Activated naive CD4-positive, alpha-beta T cell (primary cell): ENCODE measurements at regions not wholly inside any gene's neighbourhood (a gene's known extent, or its start where the extent isn't known, plus 50 kb on each side); places are given as distances from the start of the nearest gene placed in this dataset.

Experiments used
- DNase-seq, 4 experiments: peaks; one replicate each; lab custom pipeline; 2025; lab: John Stamatoyannopoulos, UW

- no peak for DNase-seq
Observed at GRCh38 chr4:59068722-59069418, 1958.7 kb upstream of the IGFBP7 start.

DNA sequence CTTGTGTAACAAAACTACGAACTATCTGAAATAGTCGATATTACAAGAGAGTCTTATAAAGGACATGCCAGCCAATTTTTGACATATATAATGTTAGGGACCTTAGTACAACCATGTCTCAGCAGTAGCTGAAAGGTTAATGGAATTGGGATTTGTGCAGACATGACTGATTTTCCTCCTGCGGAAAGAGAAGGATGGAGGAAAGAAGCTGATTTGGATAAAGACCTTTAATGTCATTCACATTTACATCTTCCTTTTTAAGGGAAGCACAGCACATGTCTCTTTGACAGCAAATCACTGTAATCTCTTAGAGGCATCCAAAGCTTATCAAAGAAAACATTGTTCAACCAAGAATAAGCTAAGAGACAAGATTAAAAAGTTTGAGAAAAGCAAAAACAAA, 1976.2 kb upstream of the IGFBP7 start:
- no peak for DNase-seq

DNA sequence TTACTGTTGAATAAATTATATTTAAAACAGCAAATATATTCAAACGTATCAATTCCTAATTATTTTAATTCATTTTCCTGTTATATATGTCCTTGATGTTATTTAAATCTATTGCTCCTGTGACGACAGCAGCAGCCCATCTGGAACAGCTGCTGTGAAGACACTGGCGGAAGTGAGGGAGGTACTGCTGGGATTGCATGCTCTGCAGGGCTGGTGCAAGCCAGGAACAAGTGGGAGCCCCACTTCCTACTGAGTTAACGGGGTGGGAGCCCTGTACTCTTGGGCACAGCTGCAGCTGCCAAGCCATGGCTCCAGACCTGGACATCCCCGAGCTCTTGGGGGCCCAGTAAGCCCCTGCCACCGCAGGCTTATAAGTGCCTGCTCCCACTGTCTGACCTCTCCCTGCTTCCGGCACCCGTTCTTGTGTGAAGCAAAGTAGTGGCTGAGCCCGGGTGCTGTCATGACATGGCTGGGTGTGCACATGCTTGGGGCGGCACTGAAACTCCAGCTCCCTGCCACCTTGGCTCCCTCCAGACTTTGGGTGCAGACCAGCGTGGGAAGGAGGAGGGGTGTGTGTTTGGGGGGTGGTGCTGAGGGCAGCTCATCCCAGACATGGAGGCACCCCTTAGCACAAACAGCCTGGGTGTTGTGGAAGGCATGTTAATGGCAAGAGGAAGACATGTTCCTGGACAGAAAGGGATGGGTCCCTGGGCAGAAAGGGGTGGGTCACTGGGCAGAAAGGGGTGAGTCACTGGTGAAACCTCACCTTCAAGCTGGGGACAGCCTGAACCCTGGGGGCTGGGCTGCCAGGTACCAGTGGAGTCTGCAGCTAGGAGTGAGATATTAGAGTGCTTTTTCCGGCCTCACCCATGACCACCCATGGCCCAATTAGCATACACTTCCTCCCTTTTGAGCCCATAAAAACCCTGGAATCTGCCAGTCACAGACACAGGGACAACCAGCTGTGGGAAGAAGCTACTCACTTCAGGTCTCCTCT, 1981.3 kb upstream of the IGFBP7 start:
- DNase-seq = peak in 1 of 4 experiments; percentile 0

DNA sequence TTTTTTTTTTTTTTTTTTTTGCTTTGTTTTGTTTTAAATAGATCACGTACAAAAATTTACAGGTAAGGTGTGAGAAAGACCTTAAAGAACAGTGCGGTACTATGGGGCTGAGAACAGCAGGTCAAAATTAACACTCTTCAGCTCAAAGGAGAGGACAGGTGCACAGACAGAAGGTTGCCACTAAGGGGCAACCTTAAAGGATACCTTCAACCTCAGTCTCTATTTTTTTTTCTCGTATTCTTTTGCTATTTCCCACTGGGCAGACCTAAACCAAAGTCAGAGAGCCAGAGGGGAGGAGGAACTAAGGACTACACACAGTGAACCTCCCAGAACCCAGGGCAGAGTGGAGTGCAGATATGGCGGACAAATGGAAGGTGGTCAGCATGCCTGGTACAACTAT, 1984.3 kb upstream of the IGFBP7 start:
- DNase-seq = no peak

GRCh38 chr4:59102311-59102710, 1992.1 kb upstream of the IGFBP7 start:
- DNase-seq = no peak

GRCh38 chr4:59120287-59120814, 2010.2 kb upstream of the IGFBP7 start:
- no peak for DNase-seq

DNA sequence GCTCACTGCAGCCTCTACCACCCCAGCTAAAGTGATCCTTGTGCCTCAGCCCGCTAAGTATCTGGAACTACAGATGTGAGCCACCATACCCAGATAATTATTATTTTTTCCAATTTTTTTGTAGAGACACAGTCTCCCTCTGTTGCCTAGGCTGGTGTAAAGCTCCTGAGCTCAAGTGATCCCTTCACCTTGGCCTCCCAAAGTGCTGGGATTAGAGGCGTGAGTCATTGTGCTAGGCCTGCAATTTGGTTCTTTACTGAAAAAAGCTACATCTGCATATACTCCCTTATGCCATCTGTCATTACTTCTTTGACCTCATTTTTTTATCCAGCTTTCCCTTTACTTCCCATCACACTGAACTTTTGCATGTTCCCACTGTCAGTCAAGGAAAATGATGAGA, 2012.4 kb upstream of the IGFBP7 start:
- no peak for DNase-seq

DNA sequence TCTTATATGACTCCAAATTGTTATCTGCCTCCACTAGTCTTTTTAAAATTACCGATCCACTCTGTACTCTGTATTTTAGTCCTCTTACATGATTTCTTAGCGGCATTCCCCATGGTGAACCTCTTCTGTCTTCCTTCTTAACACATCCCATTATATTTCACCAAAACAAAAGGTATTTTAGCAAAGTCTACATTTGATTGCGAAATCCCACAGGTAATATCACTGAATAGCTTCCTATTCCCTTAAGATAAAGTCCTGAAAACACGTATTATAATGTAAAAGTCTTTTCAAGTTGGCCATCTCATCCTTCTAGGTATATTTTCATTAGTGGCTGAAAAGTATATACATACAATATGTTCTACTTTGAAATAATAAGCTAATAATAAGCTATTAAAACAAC, 2016.0 kb upstream of the IGFBP7 start:
- no peak for DNase-seq

- no peak for DNase-seq
Observed at GRCh38 chr4:59127006-59127405, 2016.8 kb upstream of the IGFBP7 start.

DNA sequence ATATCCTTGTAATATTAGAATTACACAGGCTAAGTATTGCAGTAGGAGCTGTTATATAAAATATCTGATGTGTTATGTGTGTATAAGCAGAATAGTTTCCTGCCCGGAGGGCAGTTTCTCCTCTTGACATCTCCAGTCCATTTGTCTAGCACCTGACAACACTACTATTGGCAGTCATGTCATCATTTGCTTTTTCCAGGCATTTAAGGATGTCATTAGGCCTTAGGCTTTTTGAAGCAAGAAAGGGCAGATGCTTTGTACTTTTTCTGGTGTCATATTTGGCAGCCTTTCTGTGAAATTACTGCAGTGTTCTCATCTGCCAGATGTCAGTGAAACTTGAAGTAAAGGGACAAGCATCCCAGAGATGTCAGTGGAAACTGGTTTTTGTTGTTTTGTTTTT, 2017.6 kb upstream of the IGFBP7 start:
- no peak for DNase-seq

DNA sequence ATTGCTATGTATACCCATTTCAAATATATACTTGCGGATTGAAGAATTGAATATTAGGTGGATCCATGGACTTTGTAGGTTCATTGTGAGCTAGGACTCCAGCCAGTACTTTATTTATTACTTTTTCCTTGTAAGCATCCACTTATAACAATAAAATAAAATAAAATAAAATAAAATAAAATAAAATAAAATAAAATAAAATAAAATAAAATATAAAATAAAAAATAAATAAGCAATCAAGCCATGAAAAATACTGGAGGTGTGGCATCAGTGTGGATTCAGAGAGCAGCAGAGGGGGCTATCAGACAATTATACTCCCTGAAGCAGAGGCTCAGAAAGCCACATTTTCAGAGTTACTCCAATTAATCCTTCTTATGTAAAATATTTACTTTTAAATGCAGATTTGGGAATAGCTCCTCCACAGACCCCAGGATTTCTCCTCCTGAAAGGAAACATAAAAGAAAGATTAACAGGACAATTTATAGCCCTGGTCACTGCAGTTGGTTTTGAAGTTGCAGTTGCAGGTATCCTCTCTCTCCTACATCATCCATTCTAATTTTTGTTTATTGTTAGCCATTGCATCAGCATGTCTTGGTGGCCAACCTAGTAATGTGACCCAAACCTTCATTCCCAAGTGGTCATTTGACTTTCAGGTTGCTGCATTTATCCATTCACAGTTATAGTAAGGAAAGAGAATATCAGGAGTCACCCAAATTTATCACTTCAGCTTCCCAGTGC, 2025.2 kb upstream of the IGFBP7 start:
- no peak for DNase-seq

GRCh38 chr4:59161249-59161648, 2038.9 kb upstream of the ADGRL3 start:
- DNase-seq = no peak

- DNase-seq = no peak
Observed at GRCh38 chr4:59175617-59176016, 2024.5 kb upstream of the ADGRL3 start.

DNA sequence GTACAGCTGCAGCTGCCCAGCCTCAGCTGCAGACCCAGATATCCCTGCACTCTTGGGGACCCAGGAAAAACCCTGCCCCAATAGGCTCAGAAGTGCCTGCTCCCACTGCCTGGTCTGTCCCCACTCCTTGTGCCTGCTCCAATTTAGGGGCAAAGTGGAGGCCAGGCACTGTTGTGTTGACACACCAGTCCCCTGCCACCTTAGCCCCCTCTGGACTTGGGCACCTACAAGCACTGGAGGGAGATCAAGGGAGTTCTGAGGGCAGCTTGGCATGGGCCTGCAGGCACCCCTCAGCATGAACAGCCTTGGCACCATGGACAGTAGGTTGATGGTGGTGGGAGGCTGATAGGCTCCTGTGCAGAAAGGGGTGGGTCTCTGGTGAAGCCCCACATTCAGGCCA, 2020.8 kb upstream of the ADGRL3 start:
- no peak for DNase-seq

GRCh38 chr4:59180161-59180560, 2020.0 kb upstream of the ADGRL3 start:
- no peak for DNase-seq

DNA sequence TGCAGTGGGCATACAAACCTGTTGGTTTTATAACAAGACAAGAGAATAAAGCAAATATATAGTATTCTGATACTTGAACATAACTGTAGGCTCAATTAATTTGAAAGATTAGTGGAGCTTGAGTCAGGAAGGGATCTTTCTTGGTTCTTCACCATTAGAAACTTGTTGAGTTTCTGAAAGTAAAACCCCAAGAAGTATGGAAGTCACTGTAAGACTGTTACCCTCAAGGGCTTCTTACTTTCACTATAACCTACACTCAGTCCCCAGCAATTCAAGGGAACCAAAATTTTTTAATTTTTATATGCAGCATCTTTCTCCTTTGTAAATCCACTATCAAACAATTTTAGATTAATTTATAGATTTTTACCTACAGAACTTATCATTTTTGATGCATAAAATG, 2019.2 kb upstream of the ADGRL3 start:
- DNase-seq = no peak

DNA sequence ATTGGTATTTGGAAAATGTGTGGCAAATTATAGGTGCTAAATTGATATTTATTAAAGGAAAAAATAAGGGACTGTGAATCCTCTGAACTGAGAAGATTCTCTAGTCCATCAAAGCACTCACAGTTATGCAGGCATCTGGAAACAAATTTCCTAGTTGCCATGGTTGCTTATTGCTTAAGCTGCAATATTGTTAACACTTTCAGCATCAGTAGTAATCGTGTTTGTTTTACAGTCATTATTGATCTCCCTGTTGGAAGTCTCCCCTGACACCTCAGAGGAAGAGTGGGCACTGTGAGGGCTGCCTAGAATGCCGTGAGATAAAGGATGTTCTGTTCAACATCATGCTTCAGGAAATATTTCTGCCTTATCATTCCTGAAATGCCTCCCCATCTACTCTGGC, 2004.3 kb upstream of the ADGRL3 start:
- DNase-seq = no peak

GRCh38 chr4:59200992-59201391, 1999.1 kb upstream of the ADGRL3 start:
- no peak for DNase-seq

- DNase-seq = no peak
Observed at GRCh38 chr4:59217910-59218631, 1982.1 kb upstream of the ADGRL3 start.

DNA sequence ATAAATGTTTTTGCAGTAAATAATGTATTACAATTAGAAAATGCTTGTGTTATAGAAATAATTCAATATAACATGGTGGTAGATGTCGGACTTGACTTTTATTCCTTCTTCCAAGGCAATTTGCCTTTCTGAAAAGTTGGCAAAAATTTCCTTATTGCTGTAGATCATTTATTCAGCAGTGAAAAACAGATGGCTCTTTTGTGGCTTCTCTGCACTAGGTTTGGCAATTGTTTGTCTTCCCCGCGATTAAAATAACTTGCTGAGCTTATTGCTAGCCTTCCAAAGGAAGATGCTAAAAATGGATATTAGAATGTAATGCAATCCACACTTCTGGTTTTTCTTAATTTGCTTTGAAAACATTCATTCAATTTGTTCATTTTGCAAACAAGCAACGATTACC, 1977.9 kb upstream of the ADGRL3 start:
- DNase-seq = no peak

GRCh38 chr4:59223292-59223941, 1976.7 kb upstream of the ADGRL3 start:
- DNase-seq = no peak
